Fibroblast of upper back skin (primary cell): ENCODE measurements at regions not wholly inside any gene's neighbourhood (a gene's known extent, or its start where the extent isn't known, plus 50 kb on each side); places are given as distances from the start of the nearest gene placed in this dataset.
A peak's percentile ranks its signal among the peaks of the same experiment; 100 is the strongest.

ENCODE experiments used
- DNase-seq: peaks from one replicate; pipeline ENCODE4 v3.0.0-alpha.2; 2013

- peak; percentile 49 for DNase-seq
Observed at GRCh38 chr9:81848472-81848871, 79.8 kb upstream of the SPATA31D4 start.

DNA sequence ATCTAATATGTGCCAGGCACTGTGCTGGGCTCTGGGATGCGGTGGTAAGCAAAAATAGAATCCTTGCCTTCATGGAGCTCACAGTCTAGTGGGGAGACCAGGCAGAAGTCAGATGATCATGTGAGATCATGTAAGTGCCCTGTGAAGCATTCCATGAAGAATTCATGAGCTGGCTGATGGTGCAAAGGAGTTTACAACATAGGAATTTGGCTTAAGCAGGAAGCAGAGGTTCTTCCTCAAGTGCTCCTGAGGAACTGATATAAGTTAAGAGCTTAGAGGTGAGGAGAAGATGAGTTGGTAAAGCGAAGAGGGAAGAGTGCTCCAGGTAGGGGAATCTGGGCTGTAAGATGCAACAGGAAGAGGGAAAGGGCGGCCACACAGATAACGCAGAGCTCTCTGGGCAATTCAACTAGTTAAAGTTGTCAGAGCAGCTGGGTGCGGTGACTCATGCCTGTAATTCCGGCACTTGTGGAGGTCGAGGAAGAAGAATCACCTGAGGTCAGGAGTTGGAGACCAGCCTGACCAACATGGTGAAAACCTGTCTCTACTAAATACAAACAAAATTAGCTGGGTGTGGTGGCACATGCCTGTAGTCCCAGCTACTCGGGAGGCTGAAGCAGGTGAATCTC is 78.5 kb upstream of the SPATA31D4 start:
- DNase-seq, result no peak

DNA sequence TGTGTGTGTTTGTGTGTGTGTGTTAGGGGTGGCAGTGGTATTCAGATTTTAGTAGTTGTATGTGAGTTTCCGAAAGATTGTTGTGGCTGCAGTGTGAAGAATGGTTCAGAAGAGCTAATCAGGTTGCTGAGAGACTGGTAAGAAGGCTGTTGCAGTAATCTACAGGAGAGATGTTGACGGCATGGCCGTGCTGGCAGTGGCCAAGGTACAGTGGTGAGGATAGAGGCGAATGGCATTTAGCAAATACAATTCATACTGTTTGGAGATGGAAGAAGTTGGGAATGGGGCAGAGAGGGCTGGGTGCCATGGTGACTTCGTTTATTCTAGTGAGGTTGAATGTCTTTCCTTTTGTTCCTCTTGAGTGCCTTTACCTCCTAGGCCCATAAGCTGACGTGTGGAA is 77.5 kb upstream of the SPATA31D4 start:
- no peak for DNase-seq

GRCh38 chr9:81851340-81851739 is 76.9 kb upstream of the SPATA31D4 start:
- no peak for DNase-seq

- DNase-seq, result no peak
Observed at GRCh38 chr9:81852820-81853219, 75.4 kb upstream of the SPATA31D4 start.

DNA sequence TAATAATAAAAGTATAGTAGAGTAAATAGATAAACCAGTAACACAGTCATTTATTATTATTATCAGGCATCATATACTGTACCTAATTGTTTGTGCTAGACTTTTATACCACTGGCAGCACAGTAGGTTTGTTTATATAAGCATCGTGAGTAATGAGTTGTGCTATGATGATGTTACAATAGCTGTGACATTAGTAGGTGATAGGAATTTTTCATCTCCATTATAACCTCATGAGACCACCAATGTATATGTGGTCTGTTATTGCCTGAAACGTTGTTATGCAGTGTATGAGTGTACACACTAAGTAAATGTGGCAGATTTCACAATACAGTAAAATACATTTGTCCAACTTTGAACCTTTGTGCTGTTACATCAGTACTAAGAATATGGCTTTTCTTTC is 72.7 kb upstream of the SPATA31D4 start:
- peak; percentile 43 for DNase-seq

GRCh38 chr9:81858657-81859430 is 69.4 kb upstream of the SPATA31D4 start:
- DNase-seq, result no peak

- DNase-seq, result no peak
Observed at GRCh38 chr9:81860581-81860980, 67.6 kb upstream of the SPATA31D4 start.

DNA sequence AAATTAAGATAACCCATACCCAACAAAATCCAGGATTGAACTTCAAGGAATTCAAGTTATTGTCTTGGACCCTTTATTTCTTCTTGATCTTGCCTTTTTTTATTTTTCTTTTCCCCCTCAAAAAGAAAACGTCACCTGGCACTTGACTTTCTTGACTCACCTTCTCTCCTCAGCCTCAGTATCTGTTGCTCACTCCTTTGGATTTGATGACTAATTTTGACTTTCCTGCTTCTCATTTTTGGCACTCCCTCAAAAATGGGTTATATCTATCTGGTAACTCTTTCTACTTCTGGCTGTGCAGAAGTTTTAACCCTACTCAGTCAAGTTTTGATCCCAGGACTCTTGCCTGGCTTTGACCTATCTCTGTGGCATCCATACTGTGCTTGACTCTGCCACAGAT is 66.6 kb upstream of the SPATA31D4 start:
- peak; percentile 84 for DNase-seq

GRCh38 chr9:81868145-81868544 is 60.1 kb upstream of the SPATA31D4 start:
- peak; percentile 22 for DNase-seq

DNA sequence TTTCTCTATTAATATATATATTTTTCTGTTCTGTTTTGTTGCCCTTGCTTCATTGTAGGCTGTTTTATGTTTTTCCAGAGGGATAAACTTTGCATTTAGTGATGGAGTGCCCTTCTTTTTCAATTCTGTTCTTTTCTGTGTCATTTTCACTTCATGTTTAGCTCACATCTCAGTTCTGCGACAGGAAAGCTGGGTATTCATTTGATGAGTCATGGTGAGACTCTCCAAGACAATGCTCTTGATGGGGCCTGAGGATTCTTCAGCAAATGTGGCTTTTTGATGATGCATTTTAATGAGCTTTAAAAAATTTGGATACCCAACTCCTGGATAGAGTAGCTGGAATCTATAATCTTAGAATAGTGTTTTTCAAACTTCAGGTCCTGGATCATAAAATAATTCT is 56.5 kb upstream of the SPATA31D4 start:
- peak; percentile 83 for DNase-seq

- DNase-seq, result no peak
Observed at GRCh38 chr9:81874250-81874649, 54.0 kb upstream of the SPATA31D4 start.

DNA sequence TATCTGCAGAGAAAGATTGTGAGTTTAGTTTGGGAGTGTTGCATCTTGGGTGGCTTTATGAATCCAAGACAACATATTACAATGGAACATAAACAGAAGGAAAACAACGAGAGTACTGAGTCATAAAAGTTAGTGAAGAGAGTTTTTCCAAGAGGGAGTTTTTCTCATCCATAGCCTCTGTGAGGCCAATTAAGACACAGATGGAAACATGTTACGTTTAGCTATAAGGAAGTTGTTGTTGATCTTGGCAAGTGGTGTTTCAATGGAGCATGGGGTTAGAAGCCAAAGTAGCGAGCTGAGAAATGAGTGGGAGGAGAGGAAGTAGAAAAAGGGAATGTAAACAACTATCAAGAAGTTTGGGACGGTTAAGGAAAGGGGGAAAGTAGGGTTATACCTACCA is 53.3 kb upstream of the SPATA31D4 start:
- peak; percentile 52 for DNase-seq

DNA sequence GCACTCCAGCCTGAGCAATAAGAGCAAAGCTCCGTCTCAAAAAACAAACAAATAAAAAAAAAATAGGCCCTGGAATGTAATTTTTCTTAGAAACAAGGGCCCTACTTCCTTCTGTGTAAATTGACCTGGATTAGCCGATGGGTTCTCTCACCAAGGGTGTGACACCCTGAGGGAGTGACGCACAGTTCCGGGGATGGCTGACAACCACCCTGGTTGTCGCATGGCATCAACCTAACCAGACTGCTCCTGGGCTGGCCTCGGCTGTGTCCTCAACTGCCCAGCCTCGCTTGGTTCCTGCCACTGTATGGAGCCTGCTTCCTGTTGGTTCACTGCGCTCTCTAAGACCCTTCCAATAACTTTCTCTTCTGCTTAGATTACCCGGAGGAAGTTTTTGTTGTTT is 51.2 kb upstream of the SPATA31D4 start:
- no peak for DNase-seq
